H1 (cell line): ENCODE measurements at regions not wholly inside any gene's neighbourhood (a gene's known extent, or its start where the extent isn't known, plus 50 kb on each side); places are given as distances from the start of the nearest gene placed in this dataset.

Experiments
- CTCF ChIA-PET: fragments of 300-600 bp; sonication (Branson Sonifier 250); formaldehyde crosslinking; loops from one replicate; lab custom pipeline; 2021; ENCODE audit not compliant: partially characterized antibody; lab: Charles Lee
- POLR2A ChIA-PET: fragments of 300-600 bp; sonication (Branson Sonifier 250); formaldehyde crosslinking; loops from one replicate; lab custom pipeline; 2021; ENCODE audit warnings: inconsistent platforms; ENCODE audit not compliant: partially characterized antibody; lab: Charles Lee
- DNase-seq, 2 experiments: peaks; one replicate each; pipeline versions ENCODE4 v3.0.0 to v3.0.0-alpha.2; 2010 to 2022; ENCODE audit warnings: low spot score in 2 of 2, low read depth in 1 of 2, mixed read lengths in 1 of 2
- FAIRE-seq: peaks from 2 replicates; lab custom pipeline; 2011; peaks lifted over from hg19 to GRCh38; lab: Jason Lieb, UNC
- H2AFZ ChIP-seq: 2 replicates; pipeline ENCODE4 v1.8.1; 2012; ENCODE audit warnings: low read length, inconsistent platforms
- H2AK5ac ChIP-seq: 2 replicates; pipeline ENCODE4 v1.6.1; 2013; ENCODE audit warnings: low read depth, low read length
- H2BK120ac ChIP-seq: replicated peaks from 2 replicates; pipeline ENCODE3; 2013; ENCODE audit warnings: low read depth, low read length, inconsistent platforms
- H2BK12ac ChIP-seq: 2 replicates; pipeline ENCODE4 v1.6.1; 2013; ENCODE audit warnings: low read depth, low read length
- H2BK15ac ChIP-seq: 2 replicates; pipeline ENCODE4 v1.6.1; 2013; ENCODE audit warnings: low read length
- H2BK20ac ChIP-seq: 2 replicates; pipeline ENCODE4 v1.6.1; 2013; ENCODE audit warnings: low read length
- H2BK5ac ChIP-seq: 2 replicates; pipeline ENCODE4 v1.6.1; 2013; ENCODE audit warnings: low read depth, low read length
- H3K14ac ChIP-seq: 2 replicates; pipeline ENCODE4 v1.6.1; 2013; ENCODE audit warnings: inconsistent platforms; ENCODE audit not compliant: insufficient read length
- H3K18ac ChIP-seq: 2 replicates; pipeline ENCODE4 v1.6.1; 2013; ENCODE audit warnings: low read length; ENCODE audit errors: extremely low read depth
- H3K23ac ChIP-seq: 2 replicates; pipeline ENCODE4 v1.6.1; 2013; ENCODE audit warnings: inconsistent platforms; ENCODE audit not compliant: insufficient read length
- H3K23me2 ChIP-seq: 2 replicates; pipeline ENCODE4 v1.6.1; 2013; ENCODE audit warnings: low read depth, low read length
- H3K27ac ChIP-seq: 2 replicates; pipeline ENCODE4 v1.6.1; 2011; ENCODE audit warnings: low read depth, low read length, inconsistent platforms
- H3K27me3 ChIP-seq, 4 experiments: replicated peaks in 1 of 4; 1 replicate in 1 of 4; 2 replicates in 3 of 4; pipeline versions ENCODE4 v1.6.1 to v1.8.1; 2011 to 2013; ENCODE audit warnings: low read length in 3 of 4, mild to moderate bottlenecking in 3 of 4, inconsistent platforms in 2 of 4, mixed read lengths in 2 of 4, moderate library complexity in 1 of 4; ENCODE audit not compliant: control insufficient read depth in 3 of 4, insufficient read depth in 3 of 4; ENCODE audit errors: extremely low read depth in 1 of 4
- H3K36me3 ChIP-seq, 4 experiments: 2 replicates each; pipeline versions ENCODE4 v1.6.1 to v1.8.1; 2011 to 2013; ENCODE audit warnings: mild to moderate bottlenecking in 4 of 4, low read length in 3 of 4, moderate library complexity in 2 of 4, control low read depth in 1 of 4, inconsistent platforms in 1 of 4; ENCODE audit not compliant: insufficient read depth in 4 of 4, control insufficient read depth in 2 of 4
- H3K4ac ChIP-seq: replicated peaks from 2 replicates; pipeline ENCODE3; 2013; ENCODE audit warnings: low read length, low read depth, mixed read lengths, inconsistent platforms; ENCODE audit not compliant: insufficient read length
- H3K4me1 ChIP-seq, 4 experiments: replicated peaks in 1 of 4; 1 replicate in 1 of 4; 2 replicates in 3 of 4; pipeline versions ENCODE4 v1.6.1 to v1.8.1; 2011 to 2013; ENCODE audit warnings: low read length in 3 of 4, inconsistent platforms in 2 of 4, mixed read lengths in 1 of 4; ENCODE audit not compliant: insufficient read depth in 4 of 4, control insufficient read depth in 3 of 4
- H3K4me2 ChIP-seq, 2 experiments: 2 replicates each; pipeline versions ENCODE4 v1.6.1 to v1.8.1; 2011 to 2013; ENCODE audit warnings: low read depth in 2 of 2, low read length in 2 of 2, control low read depth in 1 of 2, inconsistent platforms in 1 of 2, mild to moderate bottlenecking in 1 of 2; ENCODE audit not compliant: insufficient read depth in 1 of 2
- H3K4me3 ChIP-seq, 4 experiments: fragments of 200-600, 300-600 bp in 1 of 4; sonication (generic), shearing (Covaris generic), sonication (Bioruptor Twin) in 1 of 4; 2 replicates each; pipeline versions ENCODE4 v1.5.1 to v1.8.1; 2011 to 2016; ENCODE audit warnings: low read length in 4 of 4, low read depth in 3 of 4, control low read depth in 2 of 4, inconsistent platforms in 2 of 4, mild to moderate bottlenecking in 2 of 4, mixed read lengths in 1 of 4, moderate library complexity in 1 of 4; ENCODE audit not compliant: insufficient read depth in 2 of 4; ENCODE audit errors: extremely low read depth in 1 of 4
- H3K56ac ChIP-seq: replicated peaks from 2 replicates; pipeline ENCODE3; 2013; ENCODE audit warnings: low read depth, mild to moderate bottlenecking, mixed read lengths, low read length, inconsistent platforms; ENCODE audit not compliant: insufficient read length
- H3K79me1 ChIP-seq: 2 replicates; pipeline ENCODE4 v1.6.1; 2013; ENCODE audit warnings: low read depth, low read length, control low read depth
- H3K79me2 ChIP-seq, 2 experiments: 2 replicates each; pipeline versions ENCODE4 v1.6.1 to v1.8.1; 2012 to 2013; ENCODE audit warnings: low read length in 2 of 2, mild to moderate bottlenecking in 2 of 2, inconsistent platforms in 1 of 2; ENCODE audit not compliant: insufficient read depth in 2 of 2, control insufficient read depth in 1 of 2
- H3K9ac ChIP-seq, 4 experiments: replicated peaks in 1 of 4; 1 replicate in 1 of 4; 2 replicates in 3 of 4; pipeline versions ENCODE4 v1.6.1 to v1.8.1; 2011 to 2013; ENCODE audit warnings: low read depth in 3 of 4, low read length in 3 of 4, control low read depth in 2 of 4, mild to moderate bottlenecking in 2 of 4, moderate library complexity in 2 of 4, inconsistent platforms in 1 of 4; ENCODE audit errors: extremely low read depth in 1 of 4
- H3K9me3 ChIP-seq, 2 experiments: 2 replicates each; pipeline versions ENCODE4 v1.6.1 to v1.8.1; 2012 to 2013; ENCODE audit warnings: mild to moderate bottlenecking in 2 of 2, moderate library complexity in 2 of 2, control low read depth in 1 of 2, inconsistent platforms in 1 of 2, low read depth in 1 of 2, low read length in 1 of 2, mixed read lengths in 1 of 2; ENCODE audit not compliant: insufficient read depth in 2 of 2
- H4K20me1 ChIP-seq, 2 experiments: replicated peaks in 1 of 2; 2 replicates each; pipeline versions ENCODE3 to v1.8.1; 2011 to 2013; ENCODE audit warnings: inconsistent platforms in 2 of 2, low read length in 2 of 2, mild to moderate bottlenecking in 1 of 2; ENCODE audit not compliant: insufficient read depth in 2 of 2, control insufficient read depth in 1 of 2
- H4K5ac ChIP-seq: 2 replicates; pipeline ENCODE4 v1.6.1; 2013; ENCODE audit warnings: low read length, low read depth, mixed read lengths, inconsistent platforms; ENCODE audit not compliant: insufficient read length
- H4K8ac ChIP-seq: 2 replicates; pipeline ENCODE4 v1.8.0; 2013; ENCODE audit warnings: mild to moderate bottlenecking, moderate library complexity, low read length, inconsistent platforms; ENCODE audit not compliant: insufficient read depth; ENCODE audit errors: extremely low read depth
- H4K91ac ChIP-seq: replicated peaks from 2 replicates; pipeline ENCODE3; 2013; ENCODE audit warnings: low read length, mixed read lengths, inconsistent platforms; ENCODE audit not compliant: insufficient read length
- BCL11A ChIP-seq, 2 experiments: IDR thresholded peaks; one replicate each; pipeline ENCODE4 v1.6.1; 2011; ENCODE audit warnings: low read depth in 2 of 2, low read length in 2 of 2, mild to moderate bottlenecking in 2 of 2
- CHD2 ChIP-seq: IDR thresholded peaks from 2 replicates; pipeline ENCODE4 v1.6.1; 2012; ENCODE audit warnings: low read length, improper control_type of control experiment
- HDAC2 ChIP-seq, 2 experiments: fragments of 300-600 bp in 1 of 2; sonication (generic) in 1 of 2; IDR thresholded peaks; 2 replicates each; pipeline ENCODE4 v1.6.1; 2011 to 2012; ENCODE audit warnings: low read depth in 2 of 2, low read length in 2 of 2, mild to moderate bottlenecking in 2 of 2, moderate library complexity in 2 of 2, borderline replicate concordance in 1 of 2, inconsistent platforms in 1 of 2
- JUN ChIP-seq: IDR thresholded peaks from 2 replicates; pipeline ENCODE4 v1.6.1; 2011; ENCODE audit warnings: low read depth, mild to moderate bottlenecking, improper control_type of control experiment, low read length
- POU5F1 ChIP-seq: IDR thresholded peaks from 2 replicates; pipeline ENCODE4 v1.6.1; 2011; ENCODE audit warnings: low read depth, mild to moderate bottlenecking, low read length, moderate library complexity
- SIX5 ChIP-seq: IDR thresholded peaks from 2 replicates; pipeline ENCODE4 v1.6.1; 2011; ENCODE audit warnings: mild to moderate bottlenecking, low read depth, low read length
- SP2 ChIP-seq: IDR thresholded peaks from 2 replicates; pipeline ENCODE4 v1.6.1; 2012; ENCODE audit warnings: mild to moderate bottlenecking, low read length, inconsistent platforms
- TAF7 ChIP-seq: optimal IDR thresholded peaks from 2 replicates; pipeline ENCODE3; 2011; ENCODE audit warnings: low read depth, mild to moderate bottlenecking, inconsistent platforms, low read length, moderate library complexity, borderline replicate concordance
- TEAD4 ChIP-seq: IDR thresholded peaks from 2 replicates; pipeline ENCODE4 v1.6.1; 2012; ENCODE audit warnings: low read depth, low read length, inconsistent platforms, mixed read lengths
- WGBS, 2 experiments: shearing (Covaris generic) in 1 of 2; methylation state at CpG; one replicate each; pipeline versions ENCODE4 v1.1.6 to v1.1.7; 2013 to 2015; ENCODE audit warnings: low lambda C conversion rate in 2 of 2, mixed read lengths in 2 of 2, inconsistent platforms in 1 of 2, low coverage in 1 of 2, missing lambda C conversion rate in 1 of 2; ENCODE audit not compliant: insufficient replicate concordance in 2 of 2, insufficient coverage in 1 of 2, insufficient read length in 1 of 2; ENCODE audit errors: extremely low coverage in 1 of 2, missing lambda C conversion rate in 1 of 2; 5-methylcytosine and 5-hydroxymethylcytosine counted together

- Histone ChIP-seq H3K36me3 (no peaks in the 10 kb centered on the region), H2BK15ac (no peak overlapping the region), H3K23me2 (no peaks in the 10 kb centered on the region), H4K5ac (no peak overlapping the region), H2BK120ac (no peak overlapping the region), H3K9me3 (no peaks in the 10 kb centered on the region), H3K79me2 (no peaks in the 10 kb centered on the region), H3K14ac (no peak overlapping the region), H3K56ac (no peak overlapping the region), H2BK12ac (no peak overlapping the region), H3K18ac (no peak overlapping the region), H3K4ac (no peak overlapping the region), H2AK5ac (no peak overlapping the region), H2BK5ac (no peak overlapping the region), H3K27me3 (no peaks in the 10 kb centered on the region), H3K9ac (no peak overlapping the region), H3K79me1 (no peaks in the 10 kb centered on the region), H4K20me1 (no peaks in the 10 kb centered on the region), H3K4me2 (no peak overlapping the region), H2BK20ac (no peak overlapping the region), H3K23ac (no peak overlapping the region), H4K91ac (no peak overlapping the region), H2AFZ (no peak overlapping the region), H3K4me1 (peaks cover 0 to 4% (median 2%) of the 10 kb centered on the region in 4 experiments; a peak in 3 of 7 replicates), H3K27ac (no peak overlapping the region), H4K8ac (no peak overlapping the region), H3K4me3 (no peak overlapping the region)
- ChIA-PET CTCF (no interaction called here), POLR2A (no interaction called here)
- WGBS, 2 experiments, result 83% methylated on average over 2 of the region's 2 CpGs; no CpG with 5 or more reads in 1 of the 2 experiments
- no peak for FAIRE-seq
- DNase-seq, result no peak
- TF ChIP-seq TAF7 (no peak), POU5F1 (no peak), JUN (no peak), CHD2 (no peak), SIX5 (no peak), BCL11A (IDR thresholded peaks at IDR 0.05; ENCODE audit: low read depth in 2 of 2, low read length in 2 of 2) (no peak), SP2 (no peak), TEAD4 (no peak), HDAC2 (IDR thresholded peaks at IDR 0.05; ENCODE audit: borderline replicate concordance in 1 of 2, low read depth in 2 of 2, low read length in 2 of 2) (no peak)
Observed at GRCh38 chr13:73857106-73857505, 277.1 kb downstream of the KLF12 start.
